ENCODE measurements at regions not wholly inside any gene's neighbourhood (a gene's known extent, or its start where the extent isn't known, plus 50 kb on each side); places are given as distances from the start of the nearest gene placed in this dataset.

DNA sequence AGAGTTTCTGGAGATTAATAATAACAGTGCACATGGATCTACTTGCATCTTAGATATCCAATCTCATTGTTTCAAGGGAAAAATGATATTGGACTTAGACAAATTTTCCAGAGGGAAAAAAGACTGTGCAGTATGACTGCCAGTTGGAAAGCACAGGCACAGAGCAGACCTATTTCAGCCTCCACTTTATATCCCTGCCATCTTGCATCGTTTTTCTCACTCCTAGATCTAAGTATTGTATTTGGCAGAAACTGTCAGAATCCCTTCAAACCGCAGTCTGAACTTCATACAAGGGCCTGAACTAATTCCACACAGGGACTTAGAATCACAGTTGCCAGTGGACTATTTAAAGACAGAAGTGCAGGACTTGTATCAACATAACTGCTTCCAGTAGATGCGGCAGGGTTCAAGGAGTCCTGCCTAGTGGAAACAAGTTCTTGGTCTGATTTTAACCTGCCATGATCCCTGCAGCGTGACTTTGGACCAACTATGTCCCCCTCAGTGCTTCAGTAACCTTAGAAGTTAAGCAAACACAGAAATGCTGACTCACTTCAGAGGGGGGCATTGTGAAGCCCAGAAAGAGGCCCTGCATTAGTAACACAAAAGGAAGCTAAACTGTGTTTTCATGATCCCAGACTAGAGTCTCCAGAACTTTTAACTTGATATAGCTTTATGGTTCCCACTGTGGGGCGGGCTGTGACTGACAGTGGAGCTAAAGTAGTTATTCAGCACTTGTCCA, 95.7 kb upstream of the PALS2 start:
- DNase-seq, result no peak

- DNase-seq, result no peak
Measured at GRCh38 chr7:24478137-24478655, 95.1 kb upstream of the PALS2 start.

GRCh38 chr7:24480501-24480900, 92.8 kb upstream of the PALS2 start:
- DNase-seq, result no peak

GRCh38 chr7:24483804-24484203, 89.4 kb upstream of the PALS2 start:
- DNase-seq, result no peak

DNA sequence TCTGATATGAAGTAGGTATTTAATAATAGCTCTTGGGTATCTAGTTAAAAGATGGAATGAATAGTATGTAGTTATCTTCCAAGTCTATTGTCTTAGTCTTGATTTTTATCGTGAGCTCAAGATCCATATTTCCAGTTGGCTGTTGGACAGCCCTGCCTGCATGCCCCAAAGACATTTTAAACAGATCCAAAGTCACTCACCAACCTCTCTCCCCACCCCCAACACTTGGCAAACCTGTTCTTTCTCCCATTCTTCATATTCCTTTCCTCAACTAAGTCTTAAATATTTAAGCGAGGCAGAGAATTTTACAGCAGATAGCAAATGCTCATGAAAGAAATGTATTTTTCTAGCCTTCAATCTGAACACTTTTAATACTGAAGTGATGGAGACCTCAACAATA, 80.7 kb upstream of the PALS2 start:
- no peak for DNase-seq

- no peak for DNase-seq
Measured at GRCh38 chr7:24494832-24495231, 78.4 kb upstream of the PALS2 start.

DNA sequence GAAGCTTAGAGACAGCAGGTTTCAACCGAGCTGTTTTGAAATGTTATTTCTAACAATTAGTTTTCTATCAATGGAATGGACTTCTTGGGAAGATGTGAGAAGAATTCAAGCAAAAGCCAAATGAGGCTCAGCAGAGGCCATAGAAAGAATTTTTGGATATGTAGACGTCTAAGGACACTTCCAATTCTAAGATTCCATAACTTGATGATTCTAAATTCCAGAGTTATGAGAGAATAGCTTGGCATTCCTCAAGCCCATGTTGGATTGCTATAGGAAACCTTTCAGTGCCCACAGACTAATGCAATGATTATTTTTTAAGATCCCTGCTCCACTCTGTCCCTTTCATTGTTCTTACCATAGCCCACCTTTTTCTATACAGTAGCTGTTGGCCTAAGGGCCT, 77.2 kb upstream of the PALS2 start:
- DNase-seq, result no peak

DNA sequence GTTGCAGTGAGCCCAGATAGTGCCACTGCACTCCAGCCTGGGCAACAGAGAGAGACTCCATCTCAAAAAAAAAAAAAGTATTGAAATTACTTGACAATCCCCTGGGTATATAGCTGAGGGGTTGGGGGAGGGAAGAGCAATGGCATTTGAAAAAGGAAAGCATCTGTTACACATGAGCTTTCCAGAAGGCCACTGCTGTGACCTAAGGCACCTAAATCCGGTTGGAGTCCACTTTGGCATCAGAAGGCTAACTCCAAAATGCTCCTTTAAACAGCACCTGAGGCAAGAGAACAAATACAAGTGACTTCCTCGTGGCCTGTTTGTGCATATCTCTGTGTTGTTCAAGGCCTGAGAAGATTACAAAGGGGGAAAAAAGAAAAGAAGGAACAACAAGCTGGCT, 74.8 kb upstream of the PALS2 start:
- DNase-seq, result no peak

GRCh38 chr7:24499871-24500270, 73.4 kb upstream of the PALS2 start:
- no peak for DNase-seq

GRCh38 chr7:24500599-24500998, 72.7 kb upstream of the PALS2 start:
- no peak for DNase-seq

- peak; percentile 8 to 61 for DNase-seq
Measured at GRCh38 chr7:24501009-24501408, 72.2 kb upstream of the PALS2 start.

GRCh38 chr7:24501443-24502134, 71.7 kb upstream of the PALS2 start:
- peak in 1 of 2 donors; percentile 61 for DNase-seq

DNA sequence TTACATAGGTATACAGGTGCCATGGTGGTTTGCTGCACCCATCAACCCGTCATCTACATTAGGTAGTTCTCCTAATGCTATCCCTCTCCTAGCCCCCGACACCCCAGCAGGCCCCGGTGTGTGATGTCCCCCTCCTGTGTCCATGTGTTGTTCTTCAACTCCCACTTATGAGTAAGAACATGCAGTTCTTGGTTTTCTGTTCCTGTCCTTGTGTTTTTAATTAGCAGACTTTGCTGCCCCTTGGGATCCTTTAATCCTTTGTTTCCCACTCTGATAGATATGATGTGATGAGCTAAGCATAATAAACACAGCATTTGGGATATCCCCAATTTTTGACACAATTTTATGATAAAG, 71.1 kb upstream of the PALS2 start:
- no peak for DNase-seq

DNA sequence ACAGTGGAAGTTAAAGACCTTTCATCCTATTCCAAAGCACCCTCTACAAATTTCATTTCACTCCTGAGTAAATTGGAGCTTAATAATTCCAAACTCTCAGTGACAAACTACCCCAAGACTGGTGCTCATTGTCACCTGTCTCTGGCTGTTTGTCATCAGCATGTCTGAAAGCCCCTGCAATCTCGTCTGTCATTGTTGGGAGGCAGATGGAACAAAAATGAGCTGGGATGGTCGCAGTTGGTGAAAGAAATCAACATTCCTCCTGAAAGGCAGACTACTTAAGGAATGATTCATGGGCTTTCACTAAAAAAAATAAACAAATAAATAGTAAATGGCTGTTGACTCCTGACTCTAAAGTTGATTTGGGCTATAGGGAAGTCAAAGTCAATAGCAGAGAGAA, 69.7 kb upstream of the PALS2 start:
- DNase-seq, result no peak

- DNase-seq, result no peak
Measured at GRCh38 chr7:24504040-24504439, 69.2 kb upstream of the PALS2 start.

GRCh38 chr7:24504836-24505235, 68.4 kb upstream of the PALS2 start:
- DNase-seq, result no peak

- no peak for DNase-seq
Measured at GRCh38 chr7:24505968-24506367, 67.3 kb upstream of the PALS2 start.

DNA sequence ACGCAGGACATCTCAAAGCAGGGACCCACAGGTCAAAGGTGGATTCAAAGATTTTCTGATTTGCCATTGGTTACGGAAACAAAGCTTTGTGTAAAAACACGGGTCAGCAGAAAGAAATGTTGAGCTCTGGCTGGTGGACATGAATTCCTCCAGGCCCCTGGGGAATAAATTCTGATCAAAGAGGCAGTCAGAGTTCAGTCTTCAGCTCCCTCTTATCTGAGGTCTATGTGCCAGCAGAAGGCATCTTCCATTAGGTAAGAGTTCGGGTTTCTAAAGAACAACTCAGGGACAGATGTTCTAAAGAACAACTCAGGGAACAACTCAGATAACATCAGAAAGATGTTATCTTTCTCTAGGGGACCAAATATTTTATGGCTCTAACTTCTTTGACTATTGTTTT, 64.9 kb upstream of the PALS2 start:
- no peak for DNase-seq

GRCh38 chr7:24510759-24511158, 62.5 kb upstream of the PALS2 start:
- no peak for DNase-seq

DNA sequence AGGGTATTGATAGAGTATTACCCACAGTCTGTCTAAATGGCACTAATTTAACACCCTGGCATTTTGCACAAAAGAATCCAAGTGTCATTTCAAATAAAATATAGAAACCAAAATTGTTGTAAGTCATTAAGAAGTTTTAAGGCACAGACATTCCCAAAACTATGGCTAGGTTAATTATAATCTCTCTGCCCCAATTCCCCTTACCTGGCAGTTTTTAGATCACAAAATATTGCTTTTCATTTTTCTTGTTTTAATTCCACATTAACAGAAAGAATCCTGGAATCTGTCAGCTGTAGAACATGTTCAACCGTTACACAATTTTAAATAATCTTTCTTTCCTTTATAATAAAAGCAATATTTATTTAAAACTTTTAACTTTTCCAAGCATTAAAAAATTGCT, 56.1 kb upstream of the PALS2 start:
- no peak for DNase-seq

DNA sequence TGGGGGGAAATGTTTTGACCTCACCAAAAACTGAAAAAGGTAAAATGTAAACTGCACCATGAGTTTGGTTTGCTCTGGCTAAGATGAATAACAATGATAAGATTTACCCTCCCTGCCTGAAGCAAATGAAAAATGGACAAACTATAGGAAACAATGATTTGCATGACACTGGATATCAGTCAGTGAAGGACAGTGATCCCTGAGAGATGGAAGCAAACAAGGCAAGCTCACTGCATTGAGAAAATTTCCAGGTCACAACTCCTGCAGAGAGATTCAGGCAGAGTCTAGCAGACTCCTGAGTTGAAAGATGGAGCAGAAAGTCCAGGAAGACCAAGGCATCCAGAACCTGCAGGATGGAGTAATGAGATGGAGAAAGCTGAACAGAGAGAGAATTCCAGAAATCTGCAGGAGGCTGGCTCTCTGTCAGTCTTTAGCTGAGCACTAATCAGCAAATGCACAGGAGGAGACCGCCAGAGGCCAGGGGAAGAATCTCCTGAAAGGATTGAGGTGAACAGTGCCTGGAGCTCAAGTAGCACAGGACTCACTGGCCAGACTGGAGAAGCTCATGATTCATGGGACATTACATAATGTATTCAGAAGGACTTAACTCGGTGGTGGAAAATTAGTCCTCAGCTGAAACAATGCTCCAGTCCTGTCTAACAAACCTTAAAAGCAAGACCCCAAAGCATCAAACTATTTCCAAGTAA, 51.2 kb upstream of the PALS2 start:
- no peak for DNase-seq
